NT2/D1 (cell line): ENCODE measurements at regions not wholly inside any gene's neighbourhood (a gene's known extent, or its start where the extent isn't known, plus 50 kb on each side); places are given as distances from the start of the nearest gene placed in this dataset.

Experiments
- SUZ12 ChIP-seq: IDR thresholded peaks from 2 replicates; pipeline ENCODE4 v1.6.1; 2011; ENCODE audit not compliant: insufficient read length, insufficient read depth; ENCODE audit errors: extremely low read depth
- YY1 ChIP-seq: IDR thresholded peaks from 2 replicates; pipeline ENCODE4 v1.6.1; 2011; ENCODE audit not compliant: insufficient read length, insufficient read depth
- ZNF274 ChIP-seq: IDR thresholded peaks from 2 replicates; pipeline ENCODE4 v1.6.1; 2011; ENCODE audit warnings: mild to moderate bottlenecking, low read depth, low read length

GRCh38 chr3:24594161-24594560 lies 99.5 kb upstream of the THRB start:
- no peak for TF ChIP-seq YY1
- no peak for TF ChIP-seq ZNF274
- TF ChIP-seq SUZ12, result no peak
